GM12878 (cell line): ENCODE measurements at regions not wholly inside any gene's neighbourhood (a gene's known extent, or its start where the extent isn't known, plus 50 kb on each side); places are given as distances from the start of the nearest gene placed in this dataset.

ENCODE experiments used
- ATAC-seq: fragments of 200-7000 bp; cut with Tn5 transposase; 3 replicates; pipeline ENCODE4 v1.9.1; 2020; ENCODE audit warnings: mild to moderate bottlenecking, moderate library complexity
- BruUV-seq: library from RNA; stranded (reverse); fragments of 400-500 nt; replicated peaks from 2 replicates; lab custom pipeline; 2021; lab: Mats Ljungman, UMichigan
- CTCF ChIA-PET: fragments of 300-600 bp; sonication (Branson Sonifier 250); formaldehyde crosslinking; extraction: SDS; loops from one replicate; lab custom pipeline; 2021; ENCODE audit warnings: inconsistent platforms; lab: Yijun Ruan, JAX
- POLR2A ChIA-PET: fragments of 350-600 bp; formaldehyde crosslinking; extraction: SDS; loops from one replicate; lab custom pipeline; 2021; ENCODE audit warnings: inconsistent platforms; lab: Charles Lee
- RAD21 ChIA-PET: fragments of 300-600 bp; sonication (Branson Sonifier 250); formaldehyde crosslinking; loops from one replicate; lab custom pipeline; 2023; ENCODE audit warnings: antibody characterized with exemption; ENCODE audit not compliant: unreplicated experiment; lab: Charles Lee
- SMC1A ChIA-PET: fragments of 300-600 bp; sonication (Branson Sonifier 250); formaldehyde crosslinking; loops from one replicate; lab custom pipeline; 2023; ENCODE audit not compliant: unreplicated experiment, uncharacterized antibody; lab: Charles Lee
- DNase-seq: peaks from one replicate; pipeline ENCODE4 v3.0.0-alpha.2; 2011; ENCODE audit warnings: low read depth, low spot score
- FAIRE-seq: peaks from 3 replicates; lab custom pipeline; 2011; peaks lifted over from hg19 to GRCh38; lab: Jason Lieb, UNC
- H2AFZ ChIP-seq: 2 replicates; pipeline ENCODE4 v1.6.0; 2011; ENCODE audit warnings: low read depth, low read length, control low read depth; ENCODE audit not compliant: control insufficient read depth
- H3K27ac ChIP-seq: 2 replicates; pipeline ENCODE4 v1.5.1; 2011; ENCODE audit warnings: control low read depth; ENCODE audit not compliant: control insufficient read depth, insufficient read depth
- H3K27me3 ChIP-seq, 2 experiments: replicated peaks in 1 of 2; 2 replicates each; pipeline versions ENCODE4 v1.6.0 to v1.6.1; 2011; ENCODE audit warnings: low read length in 1 of 2; ENCODE audit not compliant: control insufficient read depth in 2 of 2, insufficient read depth in 2 of 2
- H3K36me3 ChIP-seq, 2 experiments: 2 replicates each; pipeline ENCODE4 v1.5.1; 2011; ENCODE audit warnings: low read length in 1 of 2; ENCODE audit not compliant: control insufficient read depth in 2 of 2, insufficient read depth in 2 of 2
- H3K4me1 ChIP-seq: 2 replicates; pipeline ENCODE4 v1.6.1; 2011; ENCODE audit warnings: mild to moderate bottlenecking, low read length, moderate library complexity, mixed read lengths; ENCODE audit not compliant: control insufficient read depth, insufficient read depth
- H3K4me2 ChIP-seq: 2 replicates; pipeline ENCODE4 v1.6.0; 2011; ENCODE audit warnings: control low read depth; ENCODE audit not compliant: control insufficient read depth, insufficient read depth
- H3K4me3 ChIP-seq: fragments of 200-600 bp; sonication (generic); 2 replicates; pipeline ENCODE4 v1.5.1; 2016
- H3K79me2 ChIP-seq: 2 replicates; pipeline ENCODE4 v1.6.0; 2011; ENCODE audit warnings: low read length; ENCODE audit not compliant: control insufficient read depth, insufficient read depth
- H3K9ac ChIP-seq: 2 replicates; pipeline ENCODE4 v1.8.0; 2011; ENCODE audit warnings: low read length, control low read depth, mixed read lengths; ENCODE audit not compliant: control insufficient read depth, insufficient read depth
- H3K9me3 ChIP-seq: replicated peaks from 3 replicates; pipeline ENCODE4 v1.5.1; 2011; ENCODE audit warnings: mild to moderate bottlenecking, low read length; ENCODE audit not compliant: control insufficient read depth, insufficient read depth
- H4K20me1 ChIP-seq: 2 replicates; pipeline ENCODE4 v1.6.0; 2011; ENCODE audit not compliant: control insufficient read depth, insufficient read depth
- CEBPB ChIP-seq, 2 experiments: fragments of 150-350 bp in 1 of 2; IDR thresholded peaks; 2 replicates each; pipeline ENCODE4 v1.6.1; 2012 to 2014; ENCODE audit warnings: low read depth in 2 of 2, low read length in 2 of 2, borderline replicate concordance in 1 of 2, inconsistent platforms in 1 of 2
- CREM ChIP-seq: IDR thresholded peaks from 2 replicates; pipeline ENCODE4 v1.6.1; 2014; ENCODE audit warnings: antibody characterized with exemption, low read depth
- ETV6 ChIP-seq, 2 experiments: fragments of 450-650 bp in 1 of 2; IDR thresholded peaks in 1 of 2; conservative IDR thresholded peaks in 1 of 2; 2 replicates each; pipeline ENCODE4 v1.6.1; 2014; ENCODE audit warnings: antibody characterized with exemption in 1 of 2, borderline replicate concordance in 1 of 2, low read depth in 1 of 2, mild to moderate bottlenecking in 1 of 2, moderate library complexity in 1 of 2
- FOXK2 ChIP-seq: fragments of 450-650 bp; IDR thresholded peaks from 2 replicates; pipeline ENCODE4 v1.6.1; 2017; ENCODE audit warnings: mild to moderate bottlenecking, moderate library complexity
- HDAC2 ChIP-seq: fragments of 200-600 bp; sonication (generic); IDR thresholded peaks from 2 replicates; pipeline ENCODE4 v1.6.1; 2017
- HDGF ChIP-seq: fragments of 450-650 bp; IDR thresholded peaks from 2 replicates; pipeline ENCODE4 v1.6.1; 2016; ENCODE audit warnings: antibody characterized with exemption
- IRF4 ChIP-seq: IDR thresholded peaks from 2 replicates; pipeline ENCODE4 v1.6.1; 2011; ENCODE audit warnings: low read depth, low read length
- KDM1A ChIP-seq: fragments of 200-600 bp; sonication (generic); IDR thresholded peaks from 2 replicates; pipeline ENCODE4 v1.6.1; 2016; ENCODE audit warnings: borderline replicate concordance
- MXI1 ChIP-seq: fragments of 150-350 bp; IDR thresholded peaks from 2 replicates; pipeline ENCODE4 v1.6.1; 2011; ENCODE audit warnings: low read depth, mild to moderate bottlenecking, inconsistent platforms, low read length, improper control_type of control experiment
- NFYA ChIP-seq: IDR thresholded peaks from 2 replicates; pipeline ENCODE4 v1.6.1; 2011; ENCODE audit warnings: low read depth, mild to moderate bottlenecking, low read length, improper control_type of control experiment, borderline replicate concordance
- POLR2A ChIP-seq: IDR thresholded peaks from 2 replicates; pipeline ENCODE4 v1.6.1; 2011; ENCODE audit warnings: low read depth, mild to moderate bottlenecking, low read length
- POU2F2 ChIP-seq: IDR thresholded peaks from 3 replicates; pipeline ENCODE4 v1.6.1; 2011; ENCODE audit warnings: low read depth, mild to moderate bottlenecking, low read length, borderline replicate concordance
- RFX5 ChIP-seq: IDR thresholded peaks from 2 replicates; pipeline ENCODE4 v1.6.1; 2011; ENCODE audit warnings: low read depth, low read length, improper control_type of control experiment
- SMAD1 ChIP-seq: fragments of 450-650 bp; IDR thresholded peaks from 2 replicates; pipeline ENCODE4 v1.6.1; 2018; ENCODE audit warnings: mild to moderate bottlenecking, low read depth; ENCODE audit not compliant: partially characterized antibody
- TARDBP ChIP-seq: IDR thresholded peaks from 2 replicates; pipeline ENCODE4 v1.6.1; 2016; ENCODE audit warnings: borderline replicate concordance
- TCF12 ChIP-seq: IDR thresholded peaks from 2 replicates; pipeline ENCODE4 v1.6.1; 2011; ENCODE audit warnings: low read depth, mild to moderate bottlenecking, low read length
- TCF7 ChIP-seq: IDR thresholded peaks from 2 replicates; pipeline ENCODE4 v1.6.1; 2014; ENCODE audit warnings: antibody characterized with exemption, borderline replicate concordance
- YY1 ChIP-seq: IDR thresholded peaks from 2 replicates; pipeline ENCODE4 v1.6.1; 2011; ENCODE audit warnings: low read depth, mild to moderate bottlenecking, low read length
- ZBTB4 ChIP-seq: fragments of 450-650 bp; formaldehyde crosslinking; IDR thresholded peaks from 2 replicates; pipeline ENCODE4 v1.4.0; 2022; ENCODE audit warnings: mild to moderate bottlenecking, moderate library complexity
- ZNF384 ChIP-seq: IDR thresholded peaks from 2 replicates; pipeline ENCODE4 v1.6.1; 2012; ENCODE audit warnings: low read depth, mild to moderate bottlenecking, low read length, improper control_type of control experiment, borderline replicate concordance
- WGBS: methylation state at CpG from one replicate; pipeline ENCODE4 v1.1.6; 2016; ENCODE audit warnings: low lambda C conversion rate; ENCODE audit not compliant: insufficient replicate concordance, insufficient coverage; ENCODE audit errors: missing lambda C conversion rate; 5-methylcytosine and 5-hydroxymethylcytosine counted together
- in situ Hi-C: fragments of 300-500 bp; cut with MboI; formaldehyde crosslinking; loops from 9 replicates; pipeline ENCODE4 v1.14.3; 2018; ENCODE audit warnings: mixed read lengths
- intact Hi-C: fragments of 100-400 bp; cut with micrococcal nuclease; formaldehyde crosslinking; loops from one replicate; pipeline ENCODE4 v1.14.2; 2022; ENCODE audit not compliant: unreplicated experiment

DNA sequence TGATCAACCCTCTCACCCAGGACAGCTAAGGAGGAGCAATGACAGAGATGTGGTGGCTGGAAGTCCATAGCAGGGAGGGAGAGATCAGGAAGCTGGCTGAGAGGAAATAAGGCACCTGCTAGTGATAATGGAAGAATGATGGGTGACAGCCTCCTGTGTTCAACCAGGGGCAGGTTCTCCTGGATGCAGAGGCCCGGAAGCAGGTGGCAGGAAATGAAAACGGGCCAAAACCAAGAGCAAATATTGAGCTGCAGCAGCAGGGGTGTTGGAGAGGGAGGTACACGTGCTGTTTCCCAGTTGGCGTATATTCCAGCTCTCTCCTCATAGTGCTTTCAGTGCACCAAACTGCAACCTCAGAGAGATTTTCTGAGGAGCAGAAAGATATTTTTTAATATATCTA, 213.4 kb upstream of the TBL1XR1 start:
- no peak overlapping the region for H3K4me2 ChIP-seq
- H3K4me3 ChIP-seq = no peak overlapping the region
- WGBS = 24% methylated on average over 4 of the region's 4 CpGs
- ATAC-seq = no peak
- DNase-seq = no peak
- H3K9me3 ChIP-seq = no peaks in the 10 kb centered on the region; the same call in 2 of the 3 replicates
- CTCF ChIA-PET = no interaction called here
- no peak for TF ChIP-seq TCF12
- no peak for TF ChIP-seq ETV6 (conservative IDR thresholded peaks at IDR 0.05 in 1 of 2, IDR thresholded peaks at IDR 0.05 in 1 of 2; ENCODE audit: borderline replicate concordance in 1 of 2, low read depth in 1 of 2)
- no peak for TF ChIP-seq NFYA
- TF ChIP-seq YY1 = no peak
- TF ChIP-seq ZBTB4 (CRISPR knock-in tag) = no peak
- TF ChIP-seq POU2F2 = no peak
- no peak for TF ChIP-seq ZNF384
- no peak for TF ChIP-seq KDM1A
- no peak for TF ChIP-seq CREM
- no peak for TF ChIP-seq IRF4
- TF ChIP-seq SMAD1 = no peak
- TF ChIP-seq MXI1 = no peak
- TF ChIP-seq HDGF = no peak
- TF ChIP-seq TCF7 = no peak
- TF ChIP-seq RFX5 = no peak
- no peak for TF ChIP-seq HDAC2
- no peak for TF ChIP-seq CEBPB (IDR thresholded peaks at IDR 0.05; ENCODE audit: borderline replicate concordance in 1 of 2, low read depth in 2 of 2, low read length in 2 of 2)
- no peak for TF ChIP-seq FOXK2
- no peak for TF ChIP-seq TARDBP
- no peak for TF ChIP-seq POLR2A
- in situ Hi-C loops = no loop called here
- SMC1A ChIA-PET = interaction anchor here (0.6 kb wide), 1 partner anchor 408 kb away, joined by 3 read pairs; no protein-coding TSS in a partner anchor
- no peak overlapping the region for H2AFZ ChIP-seq
- BruUV-seq = no TSS peak
- no peak overlapping the region for H3K9ac ChIP-seq
- RAD21 ChIA-PET = interaction anchor here (1.2 kb wide), 1 partner anchor 9 kb away, joined by 3 read pairs; no protein-coding TSS in a partner anchor
- FAIRE-seq = no peak
- H3K27me3 ChIP-seq = no peaks in the 10 kb centered on the region; a peak in 1 of 4 replicates
- no peak overlapping the region for H3K27ac ChIP-seq
- POLR2A ChIA-PET = no interaction called here
- H4K20me1 ChIP-seq = no peaks in the 10 kb centered on the region
- H3K79me2 ChIP-seq = no peaks in the 10 kb centered on the region
- intact Hi-C loops = no loop called here
- no peaks in the 10 kb centered on the region for H3K4me1 ChIP-seq
- no peaks in the 10 kb centered on the region for H3K36me3 ChIP-seq
